ENCODE measurements at regions not wholly inside any gene's neighbourhood (a gene's known extent, or its start where the extent isn't known, plus 50 kb on each side); places are given as distances from the start of the nearest gene placed in this dataset.

- no peak for DNase-seq (ENCODE audit: low read depth in 2 of 2)
Measured at GRCh38 chr18:24987303-24988252, 364.4 kb downstream of the ZNF521 start.

GRCh38 chr18:24988253-24988840 lies 363.6 kb downstream of the ZNF521 start:
- DNase-seq (ENCODE audit: low read depth in 2 of 2): no peak

- DNase-seq (ENCODE audit: low read depth in 2 of 2): no peak
Measured at GRCh38 chr18:24989760-24990593, 362.0 kb downstream of the ZNF521 start.

- no peak for DNase-seq (ENCODE audit: low read depth in 2 of 2)
Measured at GRCh38 chr18:24990671-24991134, 361.3 kb downstream of the ZNF521 start.

GRCh38 chr18:24991141-24992060 lies 360.6 kb downstream of the ZNF521 start:
- DNase-seq (ENCODE audit: low read depth in 2 of 2): no peak

GRCh38 chr18:24992491-24992890 lies 359.5 kb downstream of the ZNF521 start:
- no peak for DNase-seq (ENCODE audit: low read depth in 2 of 2)

GRCh38 chr18:24993628-24994027 lies 358.3 kb downstream of the ZNF521 start:
- DNase-seq (ENCODE audit: low read depth in 2 of 2): no peak

- no peak for DNase-seq (ENCODE audit: low read depth in 2 of 2)
Measured at GRCh38 chr18:24995056-24995455, 356.9 kb downstream of the ZNF521 start.

- no peak for DNase-seq (ENCODE audit: low read depth in 2 of 2)
Measured at GRCh38 chr18:24995755-24996154, 356.2 kb downstream of the ZNF521 start.

- DNase-seq (ENCODE audit: low read depth in 2 of 2): no peak
Measured at GRCh38 chr18:24999650-25000267, 352.2 kb downstream of the ZNF521 start.

- no peak for DNase-seq (ENCODE audit: low read depth in 2 of 2)
Measured at GRCh38 chr18:25001803-25002202, 350.2 kb downstream of the ZNF521 start.

- DNase-seq (ENCODE audit: low read depth in 2 of 2): no peak
Measured at GRCh38 chr18:25005541-25006403, 346.2 kb downstream of the ZNF521 start.

- no peak for DNase-seq (ENCODE audit: low read depth in 2 of 2)
Measured at GRCh38 chr18:25010623-25011374, 341.2 kb downstream of the ZNF521 start.
